NCI-H345 treated with DMSO at 0.1 percent for 48 hours (cell line): ENCODE measurements at regions not wholly inside any gene's neighbourhood (a gene's known extent, or its start where the extent isn't known, plus 50 kb on each side); places are given as distances from the start of the nearest gene placed in this dataset.

ENCODE experiments used
- DNase-seq: peaks from one replicate; lab custom pipeline; 2025; ENCODE audit not compliant: unreplicated experiment; lab: John Stamatoyannopoulos, UW

GRCh38 chr2:16832910-16833309 lies 167.3 kb upstream of the CYRIA start:
- DNase-seq = no peak

GRCh38 chr2:16828828-16829160 lies 163.2 kb upstream of the CYRIA start:
- DNase-seq = no peak

GRCh38 chr2:16828044-16828827 lies 162.6 kb upstream of the CYRIA start:
- DNase-seq = no peak

- no peak for DNase-seq
These were observed 158.8 kb upstream of the CYRIA start for GRCh38 chr2:16824472-16824871.

DNA sequence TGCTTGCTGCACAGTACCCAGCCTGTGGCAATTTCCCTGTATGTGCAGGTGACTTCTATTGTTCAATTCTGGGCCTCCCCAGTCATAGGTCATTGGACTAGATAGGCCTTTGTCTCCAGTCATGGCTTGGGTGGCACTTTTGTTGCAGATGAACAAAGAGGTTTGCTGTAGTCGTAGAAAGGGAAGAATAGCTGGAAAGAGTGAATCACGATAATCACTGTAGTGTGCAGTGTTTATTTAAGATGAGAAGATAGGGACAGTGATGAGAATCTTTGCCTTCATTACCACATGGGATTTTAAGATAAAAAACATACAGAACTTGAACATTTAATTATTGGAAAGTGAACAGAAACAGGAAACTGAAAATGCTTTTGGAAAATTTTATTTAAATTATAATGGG lies 156.1 kb upstream of the CYRIA start:
- no peak for DNase-seq

GRCh38 chr2:16818203-16818556 lies 152.5 kb upstream of the CYRIA start:
- no peak for DNase-seq

DNA sequence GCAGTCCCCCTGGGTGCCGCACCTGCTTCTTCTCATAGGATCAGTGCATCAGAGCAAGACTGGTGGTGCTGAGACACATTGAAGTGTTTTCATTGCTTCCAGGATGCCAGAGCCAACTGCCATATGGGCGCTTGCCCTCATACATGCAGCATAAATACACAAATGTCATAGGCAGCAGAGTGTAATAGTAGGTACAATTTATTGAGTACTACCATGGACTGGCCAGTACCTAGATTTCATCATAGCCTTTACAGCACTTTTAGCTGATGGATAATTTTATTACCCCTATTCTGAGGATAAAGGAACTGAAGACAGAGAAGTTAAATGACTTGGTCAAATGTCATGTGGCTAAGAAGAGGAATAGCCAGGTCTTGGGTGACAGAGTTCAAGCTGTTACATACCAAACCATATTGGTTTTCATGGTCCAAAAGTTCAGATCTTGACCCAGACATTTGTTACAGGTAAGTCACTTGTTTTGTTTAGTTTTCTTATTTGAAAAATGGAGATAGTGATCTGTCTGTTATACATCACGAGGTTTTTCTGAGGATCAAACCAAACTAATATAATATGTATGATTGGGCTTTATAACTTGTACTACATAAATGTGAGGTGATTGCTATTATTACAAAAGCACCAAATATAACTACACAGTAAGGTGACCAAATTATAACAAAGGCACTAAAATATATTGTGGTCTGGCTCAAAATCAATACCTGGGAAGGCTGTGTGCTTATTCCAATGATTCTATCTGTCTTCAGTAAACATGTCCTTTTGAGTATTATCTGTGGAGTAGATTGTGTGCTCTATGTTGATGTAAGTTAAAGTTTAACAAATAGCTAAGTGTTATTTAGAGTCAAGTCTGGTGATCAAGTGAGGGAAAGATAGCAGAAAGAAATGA lies 151.9 kb upstream of the CYRIA start:
- no peak for DNase-seq

GRCh38 chr2:16816522-16816921 lies 150.9 kb upstream of the CYRIA start:
- DNase-seq = no peak

DNA sequence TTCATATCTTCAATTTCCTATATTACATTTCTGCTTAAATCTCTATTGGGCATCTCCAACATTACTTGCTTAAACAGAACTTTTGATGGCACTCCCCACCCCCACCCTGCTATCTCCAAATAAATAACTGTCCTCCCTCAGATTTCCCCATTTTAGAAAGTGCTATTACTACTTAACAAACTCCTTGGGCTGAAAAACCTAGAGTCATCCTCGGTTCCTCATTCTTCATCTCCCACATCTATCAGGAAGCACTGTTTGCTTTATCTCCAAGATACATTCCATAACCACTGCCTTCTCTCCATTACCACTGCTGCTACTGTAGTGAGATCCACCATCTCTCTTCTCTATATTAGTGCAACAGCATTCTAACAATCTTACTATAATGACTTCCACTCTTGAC lies 150.4 kb upstream of the CYRIA start:
- no peak for DNase-seq

DNA sequence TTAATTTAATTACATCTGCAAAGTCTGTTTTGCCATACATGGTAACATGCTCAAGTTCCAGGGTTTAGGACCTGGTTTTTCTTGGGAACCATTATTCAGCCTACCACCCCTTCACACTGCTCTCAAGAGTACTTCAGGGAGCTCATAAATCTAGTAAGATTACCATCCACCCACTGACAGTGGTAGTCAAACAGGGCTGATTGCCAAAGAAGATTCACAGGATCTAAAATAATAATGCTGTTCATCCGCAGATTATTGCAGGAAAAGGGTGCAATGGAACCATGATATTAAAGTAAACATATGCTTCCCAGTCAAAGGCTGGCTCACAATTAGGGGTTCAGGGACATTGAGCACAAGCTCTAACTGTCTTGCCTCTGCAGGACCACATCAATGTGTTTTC lies 148.0 kb upstream of the CYRIA start:
- no peak for DNase-seq

DNA sequence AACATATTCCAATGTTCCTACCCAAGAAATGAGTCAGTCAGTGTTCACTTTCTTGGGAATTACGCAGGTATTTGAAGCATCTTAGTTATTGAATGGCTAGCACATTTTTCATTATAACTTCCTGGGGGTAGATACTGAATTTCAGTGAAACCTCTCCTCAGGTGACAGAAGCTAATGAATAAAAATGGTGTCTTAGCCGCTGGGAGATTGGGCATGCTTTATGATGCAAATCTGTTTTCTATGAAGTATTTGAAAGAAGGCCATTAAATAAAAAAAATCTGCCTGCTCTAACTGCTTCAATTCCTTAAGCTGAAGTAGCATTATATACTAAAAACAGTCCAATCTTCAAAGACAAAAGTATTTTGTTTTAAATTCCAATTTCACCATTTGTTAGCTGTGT lies 132.8 kb upstream of the CYRIA start:
- DNase-seq = no peak

DNA sequence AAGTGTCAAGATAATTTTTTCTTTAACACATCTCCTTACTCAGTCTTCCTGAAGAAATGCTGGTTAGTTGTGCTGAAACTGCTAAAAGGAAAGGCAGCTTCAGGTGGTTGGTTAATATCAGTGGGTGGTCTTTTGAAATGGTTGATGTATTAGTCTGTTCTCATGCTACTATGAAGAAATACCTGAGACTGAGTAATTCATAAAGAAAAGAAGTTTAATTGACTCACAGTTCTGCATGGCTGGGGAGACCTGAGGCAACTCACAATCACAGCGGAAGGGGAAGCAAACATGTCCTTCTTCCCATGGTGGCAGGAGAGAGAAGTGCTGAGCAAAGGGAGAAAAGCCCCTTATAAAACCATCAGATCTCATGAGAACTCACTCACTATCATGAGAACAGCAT lies 125.9 kb upstream of the CYRIA start:
- no peak for DNase-seq

DNA sequence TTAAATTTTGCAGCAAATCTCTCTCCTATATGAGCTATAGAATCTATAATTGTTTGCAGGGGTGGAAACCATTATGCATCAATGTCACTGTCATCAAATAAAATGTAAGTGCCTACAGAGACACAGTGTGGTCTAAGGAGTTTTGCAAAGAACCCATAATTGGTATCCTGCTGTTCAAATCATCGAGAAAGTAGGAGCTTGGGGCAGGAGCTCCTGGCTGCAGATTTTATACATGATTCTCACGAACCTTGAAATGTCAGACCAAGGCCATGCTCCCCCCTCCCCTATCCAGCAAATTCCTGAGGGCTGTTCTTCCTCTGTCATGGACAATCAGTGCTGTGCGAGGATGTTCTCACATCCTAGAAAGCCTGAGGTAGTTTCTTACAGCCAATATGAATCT lies 119.5 kb upstream of the CYRIA start:
- DNase-seq = no peak

GRCh38 chr2:16784652-16785051 lies 119.0 kb upstream of the CYRIA start:
- DNase-seq = no peak

GRCh38 chr2:16777123-16777870 lies 111.7 kb upstream of the CYRIA start:
- DNase-seq = no peak

DNA sequence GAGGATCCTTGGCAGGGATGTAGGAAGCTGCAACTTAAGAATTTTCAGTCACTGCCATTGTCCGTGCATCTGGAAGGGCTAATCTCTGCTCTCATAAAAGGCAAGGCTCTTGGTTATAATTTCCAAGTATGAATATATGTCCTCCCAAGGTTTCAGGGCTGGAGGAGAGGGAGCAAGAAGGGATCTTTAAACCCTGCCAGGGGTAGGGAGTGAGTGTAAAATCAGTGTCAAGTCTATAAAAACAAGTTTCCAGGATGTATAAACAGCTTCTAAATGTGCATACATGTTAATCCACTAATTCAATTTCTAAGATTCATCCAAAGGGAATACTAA lies 110.2 kb upstream of the CYRIA start:
- no peak for DNase-seq

DNA sequence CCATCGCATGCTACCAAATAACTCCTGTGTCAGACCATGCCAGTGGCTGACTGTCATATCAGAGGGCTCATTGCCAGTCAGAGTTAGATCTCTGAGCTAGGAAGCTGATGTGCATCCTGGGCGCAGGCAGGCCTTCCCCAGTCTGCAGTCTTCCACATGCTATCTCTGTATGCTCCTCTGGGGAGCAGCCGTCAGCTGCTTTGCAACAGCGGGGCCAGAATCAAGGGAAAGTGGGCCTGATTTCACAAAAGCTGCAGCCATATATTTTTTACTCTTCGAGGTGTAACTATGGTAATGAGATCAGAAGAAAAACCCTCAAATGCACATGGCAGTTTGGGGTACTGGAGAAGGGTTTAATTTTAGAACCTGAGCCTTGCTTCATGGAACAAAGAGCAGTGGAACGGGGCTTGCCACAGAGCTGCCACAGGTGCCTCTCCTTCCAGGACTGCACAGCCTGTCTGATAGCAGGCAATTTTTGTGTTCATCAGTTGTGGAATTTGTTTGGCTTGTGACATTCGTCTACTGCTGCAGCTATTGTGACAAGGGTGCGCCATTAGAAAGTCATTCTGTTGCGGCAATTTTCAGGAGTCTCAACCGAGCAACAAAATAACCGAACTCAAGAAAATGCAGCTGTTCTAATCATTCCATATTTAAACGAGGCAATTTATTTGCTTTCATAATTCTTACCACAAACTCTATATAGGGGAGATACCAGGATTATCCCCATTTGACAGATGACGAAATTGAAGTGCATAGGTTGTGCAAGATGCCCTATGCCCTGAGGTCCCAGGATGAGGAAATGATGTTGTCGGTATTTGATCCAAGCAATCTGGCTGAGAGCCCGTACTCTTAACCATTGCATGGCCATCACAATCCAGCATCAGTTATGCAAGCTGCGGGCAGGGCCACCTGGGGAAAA lies 109.6 kb upstream of the CYRIA start:
- DNase-seq = no peak

GRCh38 chr2:16774091-16774490 lies 108.5 kb upstream of the CYRIA start:
- DNase-seq = no peak

DNA sequence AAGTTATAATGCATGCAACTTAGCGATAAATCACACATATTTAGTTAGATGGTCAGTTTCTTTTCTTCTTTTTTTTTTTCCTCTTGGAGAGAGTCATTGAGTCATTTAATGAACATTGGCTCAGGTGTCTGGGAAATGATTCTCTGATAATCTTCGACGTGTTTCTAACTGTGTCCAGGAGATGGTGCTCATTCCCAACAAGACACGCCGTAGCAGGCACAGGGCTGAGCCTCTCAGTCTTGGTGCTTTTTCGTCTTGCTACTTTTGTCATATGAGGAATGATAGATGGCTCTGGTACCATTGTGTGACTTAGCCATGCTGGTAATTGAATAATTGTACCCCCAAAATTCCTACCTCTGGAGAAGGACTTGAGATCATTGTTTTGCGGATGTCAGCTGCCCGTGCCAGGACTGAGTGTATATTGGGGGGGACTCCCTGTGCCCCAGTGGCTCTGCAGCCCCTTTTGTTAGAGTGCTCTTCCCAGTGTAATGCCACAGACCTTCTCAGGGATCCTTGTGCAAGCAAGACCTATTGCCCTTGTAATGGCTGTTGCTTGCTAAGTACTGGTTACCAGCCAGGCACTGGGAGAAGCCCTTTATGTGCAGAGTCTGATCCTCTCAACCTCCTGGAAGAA lies 107.6 kb upstream of the CYRIA start:
- peak; percentile 64 for DNase-seq

DNA sequence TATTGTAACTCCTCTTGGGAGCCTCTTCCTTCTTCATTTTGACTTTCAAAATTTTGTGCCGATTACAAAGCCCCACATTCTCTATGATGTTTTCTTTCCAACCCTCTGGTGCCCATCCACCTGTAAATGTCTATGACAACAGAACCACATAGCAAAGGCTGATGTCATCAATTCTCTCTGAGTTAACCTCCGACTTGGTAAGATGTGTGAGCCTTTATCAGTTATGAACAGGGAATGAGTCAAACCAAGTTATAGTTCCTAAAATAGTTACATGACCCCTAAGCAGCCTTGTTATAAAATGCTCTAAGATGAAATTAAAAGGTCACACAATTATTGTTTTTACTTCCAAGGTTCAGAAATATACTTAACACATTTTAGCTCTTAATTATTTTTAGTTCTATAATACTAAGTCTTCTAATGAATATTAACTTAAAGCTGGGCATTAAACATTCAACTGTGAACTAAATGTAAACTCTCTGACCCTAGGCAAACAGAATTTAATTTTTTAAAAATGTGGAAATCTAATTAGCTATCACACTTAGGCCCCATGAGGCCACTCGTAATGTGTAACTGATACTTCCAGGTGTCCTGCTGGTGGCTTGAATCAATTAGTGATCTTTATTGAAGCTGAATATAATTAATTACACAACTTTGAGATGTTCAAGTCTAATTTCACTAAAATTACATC lies 102.3 kb upstream of the CYRIA start:
- no peak for DNase-seq
